Stomach (tissue), 4 donors: ENCODE measurements at regions not wholly inside any gene's neighbourhood (a gene's known extent, or its start where the extent isn't known, plus 50 kb on each side); places are given as distances from the start of the nearest gene placed in this dataset.

Experiments
- EP300 ChIP-seq: sonication (generic); formaldehyde crosslinking; IDR thresholded peaks from one replicate; pipeline ENCODE4 v1.6.1; 2017; ENCODE audit warnings: antibody characterized with exemption
- POLR2A ChIP-seq, 4 donors: fragments of 450-650 bp; IDR thresholded peaks; one replicate each; pipeline ENCODE4 v1.6.1; 2016; ENCODE audit warnings: antibody characterized with exemption in 4 of 4, control low read depth in 2 of 4, mild to moderate bottlenecking in 1 of 4, moderate library complexity in 1 of 4
- POLR2AphosphoS5 ChIP-seq, 3 donors: sonication (generic); formaldehyde crosslinking; IDR thresholded peaks; one replicate each; pipeline ENCODE4 v1.6.1; 2016; ENCODE audit warnings: antibody characterized with exemption in 3 of 3
- TF ChIP-seq, protein P1 (sequence below), 7 experiments: fragments of 450-650 bp in 4 of 7; fragments of 200-600 bp in 3 of 7; sonication (generic) in 3 of 7; IDR thresholded peaks; one replicate each; pipeline ENCODE4 v1.5.1; 2016 to 2019; ENCODE audit warnings: antibody characterized with exemption in 7 of 7, control low read depth in 2 of 7, mild to moderate bottlenecking in 1 of 7

DNA sequence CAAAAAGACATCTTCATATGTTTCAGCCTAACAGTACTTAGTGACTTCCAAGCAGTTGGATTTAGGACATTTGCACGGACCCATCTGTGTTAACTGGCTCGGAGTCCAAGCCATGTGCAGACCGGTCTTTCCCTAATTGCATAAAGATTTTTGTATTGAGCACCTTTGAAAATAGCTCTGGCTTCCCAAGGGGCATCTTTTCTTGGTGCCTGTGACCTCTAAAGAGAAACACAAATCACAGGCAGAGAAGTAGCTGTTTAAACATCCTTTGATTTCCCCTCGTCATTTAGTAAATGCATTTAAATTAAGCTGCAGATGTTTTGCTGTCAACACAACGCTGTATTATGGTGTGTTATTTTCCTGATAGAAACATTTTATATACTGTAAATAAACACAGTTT, 288.2 kb upstream of the SALL1 start:
- TF ChIP-seq POLR2A (IDR thresholded peaks at IDR 0.05) (no peak), POLR2AphosphoS5 (IDR thresholded peaks at IDR 0.05) (no peak), EP300 (no peak)
- TF ChIP-seq, protein P1, sequence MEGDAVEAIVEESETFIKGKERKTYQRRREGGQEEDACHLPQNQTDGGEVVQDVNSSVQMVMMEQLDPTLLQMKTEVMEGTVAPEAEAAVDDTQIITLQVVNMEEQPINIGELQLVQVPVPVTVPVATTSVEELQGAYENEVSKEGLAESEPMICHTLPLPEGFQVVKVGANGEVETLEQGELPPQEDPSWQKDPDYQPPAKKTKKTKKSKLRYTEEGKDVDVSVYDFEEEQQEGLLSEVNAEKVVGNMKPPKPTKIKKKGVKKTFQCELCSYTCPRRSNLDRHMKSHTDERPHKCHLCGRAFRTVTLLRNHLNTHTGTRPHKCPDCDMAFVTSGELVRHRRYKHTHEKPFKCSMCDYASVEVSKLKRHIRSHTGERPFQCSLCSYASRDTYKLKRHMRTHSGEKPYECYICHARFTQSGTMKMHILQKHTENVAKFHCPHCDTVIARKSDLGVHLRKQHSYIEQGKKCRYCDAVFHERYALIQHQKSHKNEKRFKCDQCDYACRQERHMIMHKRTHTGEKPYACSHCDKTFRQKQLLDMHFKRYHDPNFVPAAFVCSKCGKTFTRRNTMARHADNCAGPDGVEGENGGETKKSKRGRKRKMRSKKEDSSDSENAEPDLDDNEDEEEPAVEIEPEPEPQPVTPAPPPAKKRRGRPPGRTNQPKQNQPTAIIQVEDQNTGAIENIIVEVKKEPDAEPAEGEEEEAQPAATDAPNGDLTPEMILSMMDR (IDR thresholded peaks at IDR 0.05): no peak
